ENCODE measurements at regions not wholly inside any gene's neighbourhood (a gene's known extent, or its start where the extent isn't known, plus 50 kb on each side); places are given as distances from the start of the nearest gene placed in this dataset.

DNA sequence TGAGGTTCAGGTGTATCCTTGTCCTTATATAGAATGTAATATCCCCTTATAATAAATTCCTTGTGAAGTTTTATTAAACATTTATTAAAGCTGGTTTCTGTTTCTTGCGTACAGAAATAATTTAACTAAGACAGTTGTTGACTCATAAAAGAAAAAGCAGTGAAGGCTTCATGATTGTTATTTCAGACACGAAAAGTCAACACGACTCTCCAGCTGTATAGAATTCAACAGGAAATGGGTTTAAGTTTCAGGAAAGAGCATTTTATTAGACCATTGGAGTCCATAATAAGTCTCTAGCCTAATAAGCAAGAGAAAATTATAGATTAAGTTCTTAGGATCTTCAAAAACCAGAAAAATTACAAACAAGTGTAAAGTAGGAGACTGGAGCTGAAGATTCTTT is 62.2 kb downstream of the KCNE4 start:
- Histone ChIP-seq H4K91ac (ENCODE audit: low read length) (no peak overlapping the region), H3K14ac (ENCODE audit: low read length in 2 of 2) (no peak overlapping the region), H2BK15ac (ENCODE audit: low read depth, poor library complexity, severe bottlenecking) (no peak overlapping the region), H2BK5ac (ENCODE audit: low read depth, low read length, poor library complexity, severe bottlenecking) (no peak overlapping the region), H3K4ac (ENCODE audit: low read depth in 1 of 2, low read length in 2 of 2) (no peak overlapping the region), H3K4me3 (ENCODE audit: insufficient read depth in 1 of 2, low read depth in 1 of 2, low read length in 2 of 2) (no peak overlapping the region), H3K27me3 (ENCODE audit: control insufficient read depth in 1 of 2, insufficient read depth in 1 of 2, low read length in 2 of 2) (no peaks in the 10 kb centered on the region), H2AK5ac (ENCODE audit: low read length, severe bottlenecking) (no peak overlapping the region), H3K4me1 (ENCODE audit: control insufficient read depth, insufficient read depth, low read depth, low read length) (no peaks in the 10 kb centered on the region), H2BK120ac (ENCODE audit: low read depth, low read length) (no peak overlapping the region), H3K18ac (ENCODE audit: low read depth in 1 of 2, low read length in 2 of 2) (no peak overlapping the region), H3K27ac (ENCODE audit: low read length, poor library complexity, severe bottlenecking) (no peak overlapping the region), H3K4me2 (ENCODE audit: low read length, poor library complexity, severe bottlenecking) (no peak overlapping the region), H2BK12ac (ENCODE audit: low read length in 2 of 2) (no peak overlapping the region), H3K36me3 (ENCODE audit: control insufficient read depth in 1 of 2, insufficient read depth in 2 of 2, low read depth in 1 of 2, low read length in 2 of 2) (no peaks in the 10 kb centered on the region), H3K9me3 (ENCODE audit: control insufficient read depth, low read length) (no peaks in the 10 kb centered on the region), H3K23ac (ENCODE audit: low read length in 2 of 2) (no peak overlapping the region), H4K8ac (ENCODE audit: low read length) (no peak overlapping the region), H2AFZ (ENCODE audit: low read depth, low read length) (no peak overlapping the region), H3K9ac (ENCODE audit: low read length) (no peak overlapping the region), H3K79me1 (replicated peaks; ENCODE audit: low read length, poor library complexity, severe bottlenecking) (no peaks in the 10 kb centered on the region)
- DNase-seq: no peak
- WGBS: 80% methylated on average over 3 of the region's 3 CpGs

DNA sequence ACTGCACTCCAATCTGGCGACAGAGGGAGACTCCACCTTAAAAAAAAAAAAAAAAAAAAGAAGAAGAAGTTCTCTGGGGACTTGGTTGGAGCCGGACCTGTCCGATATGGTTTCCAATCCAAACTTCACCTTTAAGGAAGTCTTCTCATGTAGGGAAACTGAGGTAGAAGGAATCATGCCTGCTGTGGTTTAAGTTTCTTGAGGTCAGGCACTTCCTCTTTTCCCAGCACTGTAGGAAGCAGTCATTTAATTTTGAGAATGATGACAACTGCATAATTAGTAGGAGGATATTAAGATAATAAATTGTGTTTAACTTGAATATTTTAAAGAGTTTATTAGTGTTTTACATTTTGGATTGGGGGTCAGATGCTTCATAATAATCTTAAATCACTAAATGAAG is 62.9 kb downstream of the KCNE4 start:
- H2AFZ ChIP-seq (ENCODE audit: low read depth, low read length): no peak overlapping the region
- H3K14ac ChIP-seq (ENCODE audit: low read length in 2 of 2): no peak overlapping the region
- H3K4ac ChIP-seq (ENCODE audit: low read depth in 1 of 2, low read length in 2 of 2): no peak overlapping the region
- no peak overlapping the region for H3K9ac ChIP-seq (ENCODE audit: low read length)
- no CpG with 5 or more reads among the region's 3 CpGs for WGBS
- H4K91ac ChIP-seq (ENCODE audit: low read length): no peak overlapping the region
- H3K27me3 ChIP-seq (ENCODE audit: control insufficient read depth in 1 of 2, insufficient read depth in 1 of 2, low read length in 2 of 2): no peaks in the 10 kb centered on the region
- no peaks in the 10 kb centered on the region for H3K4me1 ChIP-seq (ENCODE audit: control insufficient read depth, insufficient read depth, low read depth, low read length)
- no peak overlapping the region for H3K4me3 ChIP-seq (ENCODE audit: insufficient read depth in 1 of 2, low read depth in 1 of 2, low read length in 2 of 2)
- no peak overlapping the region for H3K23ac ChIP-seq (ENCODE audit: low read length in 2 of 2)
- no peak overlapping the region for H3K27ac ChIP-seq (ENCODE audit: low read length, poor library complexity, severe bottlenecking)
- no peak overlapping the region for H2BK12ac ChIP-seq (ENCODE audit: low read length in 2 of 2)
- no peaks in the 10 kb centered on the region for H3K79me1 ChIP-seq (replicated peaks; ENCODE audit: low read length, poor library complexity, severe bottlenecking)
- no peak overlapping the region for H2AK5ac ChIP-seq (ENCODE audit: low read length, severe bottlenecking)
- H3K9me3 ChIP-seq (ENCODE audit: control insufficient read depth, low read length): no peaks in the 10 kb centered on the region
- H3K36me3 ChIP-seq (ENCODE audit: control insufficient read depth in 1 of 2, insufficient read depth in 2 of 2, low read depth in 1 of 2, low read length in 2 of 2): no peaks in the 10 kb centered on the region
- no peak overlapping the region for H2BK120ac ChIP-seq (ENCODE audit: low read depth, low read length)
- no peak overlapping the region for H3K4me2 ChIP-seq (ENCODE audit: low read length, poor library complexity, severe bottlenecking)
- H3K18ac ChIP-seq (ENCODE audit: low read depth in 1 of 2, low read length in 2 of 2): no peak overlapping the region
- no peak overlapping the region for H2BK15ac ChIP-seq (ENCODE audit: low read depth, poor library complexity, severe bottlenecking)
- no peak overlapping the region for H2BK5ac ChIP-seq (ENCODE audit: low read depth, low read length, poor library complexity, severe bottlenecking)
- no peak overlapping the region for H4K8ac ChIP-seq (ENCODE audit: low read length)
- DNase-seq: no peak

GRCh38 chr2:223117533-223117932 is 65.5 kb downstream of the KCNE4 start:
- H3K36me3 ChIP-seq (ENCODE audit: control insufficient read depth in 1 of 2, insufficient read depth in 2 of 2, low read depth in 1 of 2, low read length in 2 of 2): no peaks in the 10 kb centered on the region

GRCh38 chr2:223121283-223121682 is 69.3 kb downstream of the KCNE4 start:
- Histone ChIP-seq H3K4me3 (ENCODE audit: insufficient read depth in 1 of 2, low read depth in 1 of 2, low read length in 2 of 2) (no peak overlapping the region), H3K79me1 (replicated peaks; ENCODE audit: low read length, poor library complexity, severe bottlenecking) (no peaks in the 10 kb centered on the region), H2BK15ac (ENCODE audit: low read depth, poor library complexity, severe bottlenecking) (no peak overlapping the region), H3K4me1 (ENCODE audit: control insufficient read depth, insufficient read depth, low read depth, low read length) (no peaks in the 10 kb centered on the region), H2AK5ac (ENCODE audit: low read length, severe bottlenecking) (no peak overlapping the region), H2AFZ (ENCODE audit: low read depth, low read length) (no peak overlapping the region), H4K91ac (ENCODE audit: low read length) (no peak overlapping the region), H3K14ac (ENCODE audit: low read length in 2 of 2) (no peak overlapping the region), H2BK12ac (ENCODE audit: low read length in 2 of 2) (no peak overlapping the region), H2BK120ac (ENCODE audit: low read depth, low read length) (no peak overlapping the region), H3K4ac (ENCODE audit: low read depth in 1 of 2, low read length in 2 of 2) (no peak overlapping the region), H3K36me3 (ENCODE audit: control insufficient read depth in 1 of 2, insufficient read depth in 2 of 2, low read depth in 1 of 2, low read length in 2 of 2) (no peaks in the 10 kb centered on the region), H3K27me3 (ENCODE audit: control insufficient read depth in 1 of 2, insufficient read depth in 1 of 2, low read length in 2 of 2) (no peaks in the 10 kb centered on the region), H3K4me2 (ENCODE audit: low read length, poor library complexity, severe bottlenecking) (no peak overlapping the region), H3K23ac (ENCODE audit: low read length in 2 of 2) (no peak overlapping the region), H4K8ac (ENCODE audit: low read length) (no peak overlapping the region), H3K27ac (ENCODE audit: low read length, poor library complexity, severe bottlenecking) (no peak overlapping the region), H3K9ac (ENCODE audit: low read length) (no peak overlapping the region), H3K18ac (ENCODE audit: low read depth in 1 of 2, low read length in 2 of 2) (no peak overlapping the region), H3K9me3 (ENCODE audit: control insufficient read depth, low read length) (no peaks in the 10 kb centered on the region), H2BK5ac (ENCODE audit: low read depth, low read length, poor library complexity, severe bottlenecking) (no peak overlapping the region)
- 100% methylated on average over 1 of the region's 1 CpG for WGBS
- no peak for DNase-seq

More at GRCh38 chr2:223117533-223117932, 65.5 kb downstream of the KCNE4 start:
- H3K23ac ChIP-seq (ENCODE audit: low read length in 2 of 2): no peak overlapping the region
- no peak overlapping the region for H2AFZ ChIP-seq (ENCODE audit: low read depth, low read length)
- DNase-seq: no peak
- H3K14ac ChIP-seq (ENCODE audit: low read length in 2 of 2): no peak overlapping the region
- H3K4me2 ChIP-seq (ENCODE audit: low read length, poor library complexity, severe bottlenecking): no peak overlapping the region
- H3K18ac ChIP-seq (ENCODE audit: low read depth in 1 of 2, low read length in 2 of 2): no peak overlapping the region
- H2BK5ac ChIP-seq (ENCODE audit: low read depth, low read length, poor library complexity, severe bottlenecking): no peak overlapping the region
- no peak overlapping the region for H4K91ac ChIP-seq (ENCODE audit: low read length)
- no peaks in the 10 kb centered on the region for H3K79me1 ChIP-seq (replicated peaks; ENCODE audit: low read length, poor library complexity, severe bottlenecking)
- H4K8ac ChIP-seq (ENCODE audit: low read length): no peak overlapping the region
- H3K4me3 ChIP-seq (ENCODE audit: insufficient read depth in 1 of 2, low read depth in 1 of 2, low read length in 2 of 2): no peak overlapping the region
- no peaks in the 10 kb centered on the region for H3K9me3 ChIP-seq (ENCODE audit: control insufficient read depth, low read length)
- H3K4me1 ChIP-seq (ENCODE audit: control insufficient read depth, insufficient read depth, low read depth, low read length): no peaks in the 10 kb centered on the region
- no peak overlapping the region for H2BK120ac ChIP-seq (ENCODE audit: low read depth, low read length)
- H2BK15ac ChIP-seq (ENCODE audit: low read depth, poor library complexity, severe bottlenecking): no peak overlapping the region
- no peaks in the 10 kb centered on the region for H3K27me3 ChIP-seq (ENCODE audit: control insufficient read depth in 1 of 2, insufficient read depth in 1 of 2, low read length in 2 of 2)
- no peak overlapping the region for H3K27ac ChIP-seq (ENCODE audit: low read length, poor library complexity, severe bottlenecking)
- 90% methylated on average over 2 of the region's 4 CpGs for WGBS
- H2AK5ac ChIP-seq (ENCODE audit: low read length, severe bottlenecking): no peak overlapping the region
- no peak overlapping the region for H3K9ac ChIP-seq (ENCODE audit: low read length)
- no peak overlapping the region for H3K4ac ChIP-seq (ENCODE audit: low read depth in 1 of 2, low read length in 2 of 2)
- H2BK12ac ChIP-seq (ENCODE audit: low read length in 2 of 2): no peak overlapping the region

All from mesenchymal stem cell (in vitro differentiated cells and primary cell).